PC-3 (cell line): ENCODE measurements at regions not wholly inside any gene's neighbourhood (a gene's known extent, or its start where the extent isn't known, plus 50 kb on each side); places are given as distances from the start of the nearest gene placed in this dataset.
"Not testable (repeated sequence)": the region's sequence is repeated elsewhere in the genome, so short reads cannot be mapped to it uniquely, and the experiment has no call there.

Experiments used
- ATAC-seq: fragments of 200-7000 bp; cut with Tn5 transposase; 2 replicates; pipeline ENCODE4 v1.9.1; 2020; ENCODE audit warnings: mild to moderate bottlenecking, moderate library complexity
- BruUV-seq: library from RNA; stranded (reverse); fragments of 400-500 nt; replicated peaks from 2 replicates; lab custom pipeline; 2021; lab: Mats Ljungman, UMichigan
- CTCF ChIA-PET: fragments of 300-600 bp; sonication (Branson Sonifier 250); formaldehyde crosslinking; loops from one replicate; lab custom pipeline; 2022; ENCODE audit warnings: antibody characterized with exemption; lab: Charles Lee
- POLR2A ChIA-PET: fragments of 300-600 bp; sonication (Branson Sonifier 250); formaldehyde crosslinking; loops from one replicate; lab custom pipeline; 2022; ENCODE audit warnings: antibody characterized with exemption; ENCODE audit not compliant: unreplicated experiment; lab: Charles Lee
- DNase-seq: peaks from one replicate; pipeline ENCODE4 v3.0.0-alpha.2; 2015
- H2AFZ ChIP-seq: fragments of 300-600 bp; sonication (generic); 2 replicates; pipeline ENCODE4 v1.6.0; 2016; ENCODE audit warnings: antibody characterized with exemption, low read length
- H3F3A ChIP-seq: fragments of 300-600 bp; sonication (generic); one replicate; pipeline ENCODE4 v1.6.0; 2017; ENCODE audit warnings: antibody characterized with exemption, low read length, control low read depth, mild to moderate bottlenecking; ENCODE audit not compliant: unreplicated experiment
- H3K27ac ChIP-seq: fragments of 300-600 bp; sonication (generic); 2 replicates; pipeline ENCODE4 v1.5.1; 2016; ENCODE audit warnings: mild to moderate bottlenecking, low read length
- H3K27me3 ChIP-seq: fragments of 300-600 bp; sonication (generic); 2 replicates; pipeline ENCODE4 v1.6.1; 2016; ENCODE audit warnings: low read length, mixed read lengths
- H3K36me3 ChIP-seq: fragments of 300-600 bp; sonication (generic); 2 replicates; pipeline ENCODE4 v1.6.1; 2016; ENCODE audit warnings: low read depth, mixed run types, low read length, mixed read lengths
- H3K4me1 ChIP-seq: fragments of 300-600 bp; sonication (generic); 2 replicates; pipeline ENCODE4 v1.5.1; 2016; ENCODE audit warnings: low read length; ENCODE audit not compliant: insufficient read depth
- H3K4me2 ChIP-seq: fragments of 300-600 bp; sonication (generic); 2 replicates; pipeline ENCODE4 v1.6.0; 2016; ENCODE audit warnings: low read length
- H3K4me3 ChIP-seq: fragments of 300-600 bp; sonication (generic); 2 replicates; pipeline ENCODE4 v1.5.1; 2016; ENCODE audit warnings: mild to moderate bottlenecking, low read length, mixed read lengths
- H3K79me2 ChIP-seq: fragments of 300-600 bp; sonication (generic); 2 replicates; pipeline ENCODE4 v1.6.1; 2017; ENCODE audit warnings: low read length, mixed read lengths
- H3K9ac ChIP-seq: fragments of 300-600 bp; sonication (generic); 2 replicates; pipeline ENCODE4 v1.6.0; 2016; ENCODE audit warnings: mild to moderate bottlenecking, low read length
- H3K9me2 ChIP-seq: fragments of 300-600 bp; sonication (generic); replicated peaks from 2 replicates; pipeline ENCODE4 v1.6.1; 2016; ENCODE audit warnings: mixed run types, low read length, mixed read lengths
- H3K9me3 ChIP-seq: fragments of 300-600 bp; sonication (generic); 2 replicates; pipeline ENCODE4 v1.6.1; 2016; ENCODE audit warnings: low read length, mixed read lengths
- H4K20me1 ChIP-seq: fragments of 300-600 bp; sonication (generic); 2 replicates; pipeline ENCODE4 v1.6.1; 2016; ENCODE audit warnings: low read length, mixed read lengths
- CTCF ChIP-seq: fragments of 300-600 bp; sonication (generic); conservative IDR thresholded peaks from 2 replicates; pipeline ENCODE4 v1.5.1; 2017; ENCODE audit warnings: antibody characterized with exemption, low read depth, mild to moderate bottlenecking, low read length
- EZH2 ChIP-seq: fragments of 300-600 bp; sonication (generic); IDR thresholded peaks from one replicate; pipeline ENCODE4 v1.6.1; 2017; ENCODE audit warnings: antibody characterized with exemption, mild to moderate bottlenecking, low read length; ENCODE audit not compliant: unreplicated experiment
- EZH2phosphoT487 ChIP-seq: fragments of 300-600 bp; sonication (generic); IDR thresholded peaks from 2 replicates; pipeline ENCODE4 v1.6.1; 2018; ENCODE audit warnings: mild to moderate bottlenecking, antibody characterized with exemption, low read length, borderline replicate concordance
- intact Hi-C: fragments of 100-400 bp; cut with micrococcal nuclease; formaldehyde crosslinking; loops from 2 replicates; pipeline ENCODE4 v1.9.0; 2023

- ChIA-PET CTCF (no interaction called here), POLR2A (no interaction called here)
- H3K9me2 ChIP-seq, result no peaks in the 10 kb centered on the region
- no peak overlapping the region for H2AFZ ChIP-seq
- no peaks in the 10 kb centered on the region for H4K20me1 ChIP-seq
- no peak overlapping the region for H3K27ac ChIP-seq
- no peak overlapping the region for H3K4me3 ChIP-seq
- no peaks in the 10 kb centered on the region for H3K36me3 ChIP-seq
- no TSS peak for BruUV-seq
- H3K79me2 ChIP-seq, result no peaks in the 10 kb centered on the region
- H3F3A ChIP-seq, result no peaks in the 10 kb centered on the region
- H3K4me1 ChIP-seq, result no peaks in the 10 kb centered on the region
- no peak for DNase-seq
- H3K9ac ChIP-seq, result no peak overlapping the region
- H3K4me2 ChIP-seq, result no peak overlapping the region
- TF ChIP-seq CTCF (no peak), EZH2 (no peak), EZH2phosphoT487 (no peak)
- intact Hi-C loops, result no loop called here
- no peaks in the 10 kb centered on the region for H3K9me3 ChIP-seq
- no peak for ATAC-seq
- no peaks in the 10 kb centered on the region for H3K27me3 ChIP-seq
These were observed 1347.6 kb downstream of the CDH11 start for GRCh38 chr16:63774302-63774701.

- CTCF ChIA-PET, result no interaction called here
These were observed 1352.7 kb downstream of the CDH11 start for GRCh38 chr16:63769211-63769610.

GRCh38 chr16:63760246-63760645 lies 1361.6 kb downstream of the CDH11 start:
- H4K20me1 ChIP-seq, POLR2A ChIA-PET, H3K79me2 ChIP-seq, H3K36me3 ChIP-seq, DNase-seq, H3F3A ChIP-seq, ATAC-seq, H3K9me2 ChIP-seq, H3K9ac ChIP-seq, H3K4me1 ChIP-seq, H2AFZ ChIP-seq, BruUV-seq, H3K27ac ChIP-seq, H3K9me3 ChIP-seq, CTCF ChIA-PET, H3K4me3 ChIP-seq, H3K4me2 ChIP-seq, intact Hi-C loops, H3K27me3 ChIP-seq: not testable (repeated sequence)

More at GRCh38 chr16:63769211-63769610, 1352.7 kb downstream of the CDH11 start:
- H3K9me3 ChIP-seq, result no peaks in the 10 kb centered on the region
- no peaks in the 10 kb centered on the region for H3K27me3 ChIP-seq
- H3K9me2 ChIP-seq, result no peaks in the 10 kb centered on the region
- ATAC-seq, result no peak
- no peak overlapping the region for H3K4me3 ChIP-seq
- intact Hi-C loops, result no loop called here
- no peak overlapping the region for H3K27ac ChIP-seq
- no peaks in the 10 kb centered on the region for H4K20me1 ChIP-seq
- BruUV-seq, result no TSS peak
- no peak for TF ChIP-seq EZH2
- TF ChIP-seq EZH2phosphoT487, result no peak
- no peak for TF ChIP-seq CTCF
- H3K4me1 ChIP-seq, result no peaks in the 10 kb centered on the region
- H3K36me3 ChIP-seq, result no peaks in the 10 kb centered on the region
- H3F3A ChIP-seq, result no peaks in the 10 kb centered on the region
- H3K9ac ChIP-seq, result no peak overlapping the region
- no peak overlapping the region for H2AFZ ChIP-seq
- POLR2A ChIA-PET, result no interaction called here
- no peak for DNase-seq
- no peaks in the 10 kb centered on the region for H3K79me2 ChIP-seq
- no peak overlapping the region for H3K4me2 ChIP-seq
